ENCODE measurements at regions not wholly inside any gene's neighbourhood (a gene's known extent, or its start where the extent isn't known, plus 50 kb on each side); places are given as distances from the start of the nearest gene placed in this dataset.
A peak's percentile ranks its signal among the peaks of the same experiment; 100 is the strongest.

- DNase-seq (ENCODE audit: low read depth), result peak; percentile 83
These were observed 71.7 kb upstream of the WDR75 start for GRCh38 chr2:189369566-189369965.

GRCh38 chr2:189370719-189371118 lies 70.6 kb upstream of the WDR75 start:
- peak; percentile 88 for DNase-seq (ENCODE audit: low read depth)

DNA sequence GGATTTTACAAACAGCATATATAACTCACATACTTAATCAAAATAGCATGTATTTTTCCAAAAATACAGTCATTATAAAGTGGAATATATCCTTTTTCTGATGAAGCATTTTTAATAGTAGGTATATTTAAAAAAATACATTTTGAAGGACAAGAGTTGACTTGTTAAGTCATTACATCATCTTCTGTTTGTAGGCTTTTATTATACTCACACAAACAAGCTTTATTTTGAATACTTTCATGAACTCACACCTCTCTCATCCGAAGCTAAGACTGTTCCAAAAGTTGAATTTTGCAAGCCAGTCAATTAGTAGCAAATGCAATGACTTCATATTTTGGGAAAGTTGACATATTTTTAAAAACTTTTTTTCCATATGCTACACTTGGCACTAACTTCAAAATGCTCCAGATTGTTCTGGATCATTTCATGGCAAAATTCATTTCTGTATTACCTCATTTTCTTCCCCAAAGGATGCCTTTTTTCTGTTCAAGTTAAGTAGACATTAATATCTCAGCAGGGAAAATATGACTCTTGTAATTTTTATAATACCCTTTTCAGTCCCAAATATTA lies 68.5 kb upstream of the WDR75 start:
- DNase-seq (ENCODE audit: low read depth), result no peak

DNA sequence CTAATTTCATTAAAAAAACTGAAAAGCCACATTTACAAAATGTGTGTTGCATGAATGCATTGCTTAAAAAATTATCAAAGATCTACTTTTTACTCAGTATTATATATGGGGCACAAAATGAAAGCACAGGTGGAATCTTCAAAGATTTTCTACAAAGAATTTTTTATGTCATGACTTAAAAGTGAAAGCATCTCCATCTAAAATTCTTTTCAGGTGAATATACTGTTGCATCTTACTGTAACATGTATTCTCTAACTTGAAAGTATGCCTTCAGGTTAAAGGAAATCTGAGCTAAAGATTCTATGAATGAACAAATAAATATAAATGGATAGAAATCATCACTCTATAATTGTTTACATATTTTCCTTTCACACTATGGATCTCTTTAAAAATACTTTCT lies 66.8 kb upstream of the WDR75 start:
- DNase-seq (ENCODE audit: low read depth), result no peak

- peak; percentile 27 for DNase-seq (ENCODE audit: low read depth)
These were observed 65.4 kb upstream of the WDR75 start for GRCh38 chr2:189375842-189376241.

GRCh38 chr2:189379287-189379630 lies 62.0 kb upstream of the WDR75 start:
- DNase-seq (ENCODE audit: low read depth), result peak; percentile 93

- DNase-seq (ENCODE audit: low read depth), result peak; percentile 72
These were observed 61.5 kb upstream of the WDR75 start for GRCh38 chr2:189379731-189380261.

DNA sequence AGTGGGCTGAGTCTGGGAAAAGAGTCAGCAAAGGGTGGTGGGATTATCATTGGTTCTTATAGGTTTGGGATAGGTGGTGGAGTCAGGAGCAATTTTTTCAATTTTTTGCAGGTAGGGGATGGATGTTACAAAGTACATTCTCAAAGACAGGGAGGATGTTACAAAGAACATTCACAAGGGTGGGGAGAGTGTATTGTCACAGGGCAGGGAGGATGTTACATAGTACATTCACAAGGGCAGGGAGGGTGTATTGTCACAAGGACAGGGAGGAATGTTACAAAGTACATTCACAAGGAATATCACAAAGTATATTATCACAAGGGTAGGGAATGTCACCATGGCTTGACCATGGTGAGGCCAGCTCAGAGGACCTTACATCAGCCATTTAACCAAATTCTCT lies 58.6 kb upstream of the WDR75 start:
- DNase-seq (ENCODE audit: low read depth), result no peak

GRCh38 chr2:189386741-189387140 lies 54.5 kb upstream of the WDR75 start:
- DNase-seq (ENCODE audit: low read depth), result no peak

DNA sequence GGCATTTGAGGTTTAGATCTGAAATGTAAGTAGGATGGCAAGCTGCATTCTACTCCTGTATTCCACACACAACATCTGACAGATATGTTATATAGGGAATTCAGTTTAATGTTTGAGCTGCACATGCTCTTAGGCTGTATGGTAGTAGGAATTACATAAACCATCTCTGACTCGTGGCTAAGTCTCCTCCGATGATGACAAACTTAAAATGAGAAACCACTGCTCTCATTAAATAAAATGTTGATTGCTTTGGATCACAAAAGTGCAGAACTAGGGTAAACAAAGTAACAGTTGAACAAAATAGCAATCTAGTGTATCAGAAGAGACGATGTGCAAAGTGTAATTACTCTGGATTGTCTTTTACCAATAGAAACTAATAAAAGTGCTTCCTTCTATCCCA lies 50.1 kb upstream of the WDR75 start:
- DNase-seq (ENCODE audit: low read depth), result peak; percentile 51

Measured in EH (cell line).